H4 (cell line): ENCODE measurements at regions not wholly inside any gene's neighbourhood (a gene's known extent, or its start where the extent isn't known, plus 50 kb on each side); places are given as distances from the start of the nearest gene placed in this dataset.

ENCODE experiments used
- DNase-seq: peaks from one replicate; pipeline ENCODE4 v3.0.0-alpha.2; 2015; ENCODE audit warnings: low spot score

DNA sequence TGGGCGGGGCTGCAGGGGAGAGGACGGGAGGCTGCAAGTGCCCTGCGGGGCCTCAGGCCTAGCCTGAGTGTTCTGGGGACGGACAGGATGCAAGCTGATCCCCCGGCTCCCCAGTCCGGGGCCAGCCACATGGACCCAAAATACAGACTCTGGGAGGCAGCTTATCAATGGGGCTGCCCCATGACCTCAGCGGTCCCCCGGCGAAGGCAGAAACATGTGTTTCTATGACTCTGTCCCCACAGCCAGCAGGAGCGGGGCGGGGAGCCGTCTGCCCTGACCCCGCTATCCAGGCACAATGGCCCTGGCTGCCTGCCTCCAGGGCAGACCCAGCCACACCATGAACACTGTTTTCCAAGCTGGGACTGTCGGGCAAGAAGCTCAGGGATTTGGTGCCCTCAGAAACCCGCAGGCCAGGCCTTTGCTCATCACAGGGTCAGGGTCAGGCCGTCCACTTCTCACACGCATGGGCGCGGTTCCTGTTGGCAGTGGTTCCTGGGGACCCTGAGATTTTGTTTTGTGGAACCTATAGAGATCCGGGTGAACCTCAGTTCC, 75.0 kb downstream of the RFLNA start:
- DNase-seq, result no peak

DNA sequence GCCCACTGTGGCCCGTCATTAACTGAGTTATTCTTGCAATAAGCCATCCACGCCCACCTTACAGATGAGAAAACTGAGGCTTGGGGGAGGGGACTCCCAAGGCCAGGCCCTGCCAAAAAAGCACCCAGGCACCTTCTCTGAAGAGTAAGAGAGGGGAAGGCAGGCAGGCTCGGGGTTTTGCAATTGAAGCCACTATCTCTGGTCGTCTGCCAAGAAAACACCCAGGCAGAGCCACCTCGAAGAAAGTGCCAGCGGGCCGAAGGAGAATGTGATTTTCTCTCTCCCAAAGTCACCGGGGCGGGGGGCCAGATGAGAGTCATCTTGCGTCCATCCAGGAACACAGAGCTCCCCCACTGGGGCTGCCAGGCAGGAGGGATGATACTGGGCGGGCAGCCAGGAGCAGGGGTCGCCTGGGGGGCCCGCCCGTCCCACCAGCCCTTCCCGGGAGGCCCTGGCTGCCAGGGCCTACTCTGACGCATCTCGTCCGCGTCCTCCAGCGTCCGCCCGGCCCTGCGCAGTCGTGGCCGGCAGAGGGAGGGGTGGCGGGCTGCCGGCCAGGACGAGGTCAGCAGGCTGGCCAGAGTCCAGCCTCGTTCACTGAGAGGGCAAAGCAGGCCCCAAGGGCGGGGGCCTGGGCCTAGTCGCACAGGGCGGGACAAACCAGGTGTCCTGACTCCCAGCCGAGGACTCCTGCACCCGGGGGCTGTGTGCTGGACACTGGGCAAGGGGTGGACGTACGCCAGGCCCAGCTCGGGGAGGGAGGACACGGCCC, 74.3 kb downstream of the RFLNA start:
- DNase-seq, result peak; percentile 86

DNA sequence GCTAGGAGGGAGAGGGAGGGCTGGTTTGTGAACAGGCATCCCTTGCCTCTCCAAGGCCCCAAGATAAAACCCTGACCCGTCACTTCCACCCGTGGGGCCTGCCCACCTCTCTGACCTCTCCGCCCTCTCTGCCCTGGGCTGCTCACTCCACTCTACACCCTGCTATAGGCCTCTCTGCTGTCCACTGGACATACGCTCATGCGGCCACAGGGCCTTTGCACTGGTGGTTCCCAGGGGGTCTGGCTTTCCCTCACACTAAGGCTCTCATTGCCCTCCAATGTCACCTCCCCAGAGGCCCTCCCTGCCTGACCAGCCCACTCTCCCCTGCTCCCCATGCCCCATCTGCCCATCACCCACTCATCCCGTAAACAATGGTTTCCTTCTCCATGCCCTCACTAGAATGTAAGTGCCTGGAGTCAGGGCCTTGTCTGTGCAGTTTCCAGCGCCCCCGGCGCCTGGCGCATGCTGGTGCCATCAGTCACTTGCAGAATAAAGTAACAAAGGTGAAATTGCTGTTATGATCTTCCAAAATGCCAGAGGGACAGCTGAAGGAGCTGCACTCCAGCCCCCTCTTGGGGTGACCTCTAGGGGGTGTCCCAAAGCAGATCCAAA, 73.6 kb downstream of the RFLNA start:
- DNase-seq, result no peak

DNA sequence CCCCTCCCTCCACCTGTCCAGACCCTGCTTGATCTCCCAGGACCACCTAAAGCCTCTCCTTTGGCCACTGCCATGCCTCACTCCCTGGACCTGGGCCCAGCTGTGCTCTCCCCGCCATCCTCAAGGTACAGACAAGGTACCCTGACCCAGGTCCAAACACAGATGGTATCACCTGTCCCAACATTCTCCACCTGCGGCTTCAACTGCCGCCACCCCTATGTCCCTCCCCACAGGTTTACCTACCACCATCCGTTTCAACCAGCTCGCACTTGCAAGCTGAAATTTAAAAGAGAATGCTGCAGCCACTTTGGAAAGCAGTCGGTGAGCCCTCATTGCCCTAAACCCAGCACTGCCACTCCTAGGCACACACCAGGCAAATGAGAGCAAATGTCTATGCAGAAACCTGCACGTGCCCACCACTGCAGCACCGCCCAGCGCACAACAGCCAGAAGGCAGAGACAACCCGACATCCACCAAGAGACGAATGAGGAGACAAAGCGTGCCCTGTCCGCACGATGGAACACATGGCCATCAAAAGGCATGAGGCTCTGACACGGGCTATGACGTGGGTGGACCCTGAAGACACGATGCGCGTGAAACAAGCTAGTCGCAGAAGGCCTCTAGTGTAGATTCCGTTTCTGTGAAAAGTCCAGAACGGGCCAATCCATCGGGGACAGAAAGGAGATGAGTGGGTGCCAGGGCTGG, 71.0 kb downstream of the RFLNA start:
- no peak for DNase-seq
